CD4-positive, alpha-beta T cell treated with Interleukin-15 for 1 hour (primary cell): ENCODE measurements at regions not wholly inside any gene's neighbourhood (a gene's known extent, or its start where the extent isn't known, plus 50 kb on each side); places are given as distances from the start of the nearest gene placed in this dataset.

Source experiments
- DNase-seq: peaks from one replicate; pipeline ENCODE4 v3.0.0-alpha.2; 2020

- no peak for DNase-seq
These were observed 584.0 kb upstream of the ZNF385D start for GRCh38 chr3:22334996-22335395.

DNA sequence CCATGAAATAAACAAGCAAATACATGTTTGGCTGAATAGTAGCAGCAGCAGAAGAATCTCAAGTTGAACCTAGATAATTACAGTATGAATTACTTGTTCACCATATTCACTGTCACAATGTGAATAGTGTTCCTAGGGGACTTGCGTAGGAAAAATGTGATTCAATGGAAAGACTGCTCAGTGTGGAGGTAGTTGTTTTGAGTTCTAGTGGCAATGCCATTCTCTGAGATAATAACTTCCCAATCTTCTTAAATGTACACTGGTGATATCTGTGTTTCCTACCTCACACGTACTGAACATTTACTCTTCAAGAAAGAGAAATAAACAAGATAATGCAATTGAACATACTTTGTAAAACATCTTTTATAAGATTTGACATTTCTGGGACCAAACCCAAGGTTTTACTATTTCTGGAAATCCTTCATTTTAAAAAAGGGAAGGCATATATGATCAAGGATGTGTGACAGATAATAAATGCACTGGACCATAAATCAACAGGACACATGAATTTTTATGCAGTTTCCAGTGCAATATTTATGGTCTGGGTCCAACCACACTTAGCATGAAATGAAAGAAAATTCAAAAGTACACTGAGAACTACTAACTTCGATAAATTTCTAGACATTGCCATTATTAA is 598.3 kb upstream of the ZNF385D start:
- no peak for DNase-seq

DNA sequence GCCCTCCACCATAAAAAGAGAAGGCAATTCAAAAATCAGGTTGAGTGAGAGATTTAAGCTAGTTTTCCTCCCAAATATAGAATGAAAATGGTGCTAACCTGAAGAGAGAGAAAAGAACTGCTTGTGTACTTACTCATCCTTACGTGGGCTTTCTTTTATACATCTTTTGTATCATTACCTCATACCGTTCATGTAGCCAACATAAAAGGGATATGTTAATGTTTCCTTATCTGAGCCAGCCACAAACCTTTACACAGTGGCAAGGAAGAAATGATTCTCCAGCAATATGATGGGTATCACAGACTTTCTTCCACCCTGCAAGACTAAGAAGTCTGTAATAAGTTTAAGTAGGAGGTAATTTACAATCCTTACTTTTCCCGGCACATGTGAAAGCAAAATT is 600.8 kb upstream of the ZNF385D start:
- no peak for DNase-seq

- DNase-seq: no peak
These were observed 602.1 kb upstream of the ZNF385D start for GRCh38 chr3:22353126-22353525.

GRCh38 chr3:22358334-22358733 is 607.3 kb upstream of the ZNF385D start:
- no peak for DNase-seq

DNA sequence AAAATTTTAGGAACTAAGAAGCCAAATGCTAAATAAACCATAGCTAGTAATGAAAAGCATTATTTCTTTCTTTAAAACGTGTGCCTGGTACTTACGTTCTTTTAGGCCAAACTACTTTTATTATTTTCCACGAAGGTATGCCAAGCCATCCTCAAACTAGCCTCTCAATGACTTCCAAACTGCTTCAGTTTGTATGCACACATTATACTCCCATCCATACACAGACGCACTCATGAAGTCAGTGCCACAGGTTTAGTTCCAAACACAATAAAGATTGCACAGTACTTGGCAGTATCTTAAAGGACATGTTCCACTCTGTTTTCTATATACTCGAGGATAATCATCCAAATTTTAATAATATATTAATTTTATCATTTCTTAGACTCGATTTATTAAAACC is 609.2 kb upstream of the ZNF385D start:
- no peak for DNase-seq

DNA sequence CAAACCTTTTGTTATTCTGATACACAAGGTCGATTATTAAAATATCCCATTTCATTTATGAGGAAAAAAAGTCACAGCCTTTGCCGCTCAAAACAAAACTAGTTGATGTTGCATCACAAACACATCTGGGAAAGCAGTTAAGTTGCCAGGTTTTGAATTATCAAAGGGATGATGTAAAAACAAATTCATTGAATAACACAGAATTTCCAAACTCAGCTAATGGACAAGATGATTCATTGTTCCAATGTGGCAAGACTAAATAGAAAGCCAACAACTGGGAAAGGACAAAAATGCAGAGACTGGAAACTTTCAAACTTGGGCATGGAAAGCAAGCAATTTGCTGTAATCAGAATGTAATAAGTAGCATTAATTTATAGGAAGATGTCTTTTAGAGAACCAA is 610.0 kb upstream of the ZNF385D start:
- DNase-seq: no peak

- no peak for DNase-seq
These were observed 610.5 kb upstream of the ZNF385D start for GRCh38 chr3:22361521-22361920.

- no peak for DNase-seq
These were observed 613.8 kb upstream of the ZNF385D start for GRCh38 chr3:22364851-22365250.

DNA sequence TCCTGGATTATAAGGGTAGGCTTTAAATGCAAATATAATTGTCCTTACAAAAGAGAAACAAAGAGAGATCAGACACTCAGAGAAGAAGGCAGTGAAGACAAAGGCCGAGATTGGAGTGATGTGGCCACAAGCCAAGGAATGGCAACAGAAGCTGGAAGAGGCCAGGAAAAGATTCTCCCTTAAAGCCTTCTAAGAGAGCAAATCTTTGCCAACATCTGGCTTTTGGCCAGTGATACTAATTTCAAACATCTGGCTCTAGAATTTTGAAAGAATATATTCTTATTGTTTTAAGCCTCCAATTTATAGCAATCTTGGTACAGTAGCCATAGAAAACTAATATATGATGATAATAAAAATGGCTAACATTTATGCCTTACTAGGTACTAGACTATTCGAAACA is 615.8 kb upstream of the ZNF385D start:
- no peak for DNase-seq

DNA sequence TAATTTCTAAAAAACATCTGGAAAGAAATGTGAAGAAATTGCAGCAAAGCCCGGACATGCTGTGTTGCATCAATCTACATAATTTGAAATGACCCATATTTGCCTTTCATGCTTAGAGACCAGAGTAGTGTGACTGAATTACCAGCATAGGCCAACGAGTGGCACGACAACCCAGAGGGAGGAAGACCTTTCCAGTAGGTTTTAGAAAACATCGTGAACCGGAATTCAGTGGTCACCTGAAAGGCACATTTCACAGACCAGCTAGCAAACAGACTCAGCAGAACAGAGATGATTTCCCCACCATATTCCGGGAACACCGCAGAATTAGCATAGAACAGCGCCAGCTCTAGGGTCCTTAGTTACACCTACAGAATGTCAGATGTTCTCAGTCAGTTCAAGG is 620.0 kb upstream of the ZNF385D start:
- no peak for DNase-seq

DNA sequence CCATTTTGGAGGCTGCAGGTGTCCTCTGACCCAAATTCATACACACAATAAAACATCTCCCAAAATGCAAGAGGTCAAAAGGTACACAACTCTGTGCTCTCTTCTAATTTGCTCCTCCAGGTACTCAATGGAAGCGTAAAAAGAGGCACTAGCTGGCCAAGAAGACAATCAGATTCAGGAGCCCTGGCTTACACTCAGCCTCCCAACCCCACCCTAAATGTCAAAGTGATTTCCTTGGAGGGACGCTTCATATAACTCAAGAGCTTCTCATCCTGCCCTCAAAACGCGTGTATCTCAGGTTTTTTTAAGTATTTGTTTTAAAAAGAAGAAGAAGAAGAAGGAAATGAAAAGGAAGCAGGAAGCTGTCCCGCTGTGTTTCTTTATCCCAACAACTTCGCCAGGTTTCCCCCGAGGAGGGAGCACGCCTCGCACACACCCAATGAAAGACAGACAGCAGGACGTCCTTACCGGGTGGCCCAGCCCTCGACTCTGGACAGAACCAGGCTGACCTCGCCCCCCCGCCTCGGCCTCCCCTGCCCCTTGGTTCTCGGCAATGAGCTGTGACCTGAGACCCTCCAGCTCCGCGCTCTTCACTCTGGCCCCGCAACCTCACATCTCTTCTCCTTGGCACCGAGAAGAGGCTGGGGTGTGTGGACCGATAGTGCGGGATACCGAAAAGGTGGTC is 620.7 kb upstream of the ZNF385D start:
- DNase-seq: no peak

DNA sequence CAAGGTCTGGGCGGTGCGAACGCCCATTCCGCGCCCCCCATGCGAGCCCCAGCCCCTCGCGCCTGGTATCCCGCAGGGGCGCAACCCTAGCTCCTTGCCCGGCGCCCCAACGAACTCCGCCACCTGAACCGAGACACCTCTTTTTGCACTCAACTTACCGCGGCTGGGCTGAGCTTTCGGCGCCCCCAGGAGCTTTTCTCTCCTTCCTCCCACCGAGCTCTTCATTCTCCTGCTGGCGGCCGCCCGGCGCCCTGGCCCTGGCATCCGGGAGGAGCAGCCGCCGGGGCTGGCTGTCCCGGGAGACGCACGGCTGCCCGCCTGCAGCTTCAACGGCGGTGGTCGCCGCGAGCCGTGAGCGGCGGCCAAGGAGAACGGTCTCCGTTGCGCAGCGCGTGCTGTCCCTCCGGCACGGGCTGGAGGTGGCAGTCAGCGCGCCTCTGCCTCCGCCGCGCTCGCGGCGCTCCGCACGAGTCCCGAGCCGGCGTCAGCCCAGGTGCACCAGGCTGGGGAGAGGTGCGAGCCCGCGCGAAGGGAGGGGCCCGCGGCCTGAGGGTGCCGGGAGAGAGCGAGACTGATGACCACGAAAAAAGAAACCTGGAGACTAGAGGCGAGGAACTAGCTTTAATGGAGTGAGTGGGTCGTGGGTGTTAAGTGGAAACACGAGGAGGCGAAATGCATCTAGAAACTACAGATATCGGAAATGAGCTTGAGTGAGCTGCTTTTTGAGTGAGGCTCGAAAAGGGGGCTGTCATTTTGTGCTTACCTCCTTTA is 621.5 kb upstream of the ZNF385D start:
- DNase-seq: no peak

GRCh38 chr3:22373182-22373581 is 622.2 kb upstream of the ZNF385D start:
- no peak for DNase-seq

GRCh38 chr3:22373827-22374226 is 622.8 kb upstream of the ZNF385D start:
- DNase-seq: no peak

- no peak for DNase-seq
These were observed 626.4 kb upstream of the ZNF385D start for GRCh38 chr3:22377421-22377820.

DNA sequence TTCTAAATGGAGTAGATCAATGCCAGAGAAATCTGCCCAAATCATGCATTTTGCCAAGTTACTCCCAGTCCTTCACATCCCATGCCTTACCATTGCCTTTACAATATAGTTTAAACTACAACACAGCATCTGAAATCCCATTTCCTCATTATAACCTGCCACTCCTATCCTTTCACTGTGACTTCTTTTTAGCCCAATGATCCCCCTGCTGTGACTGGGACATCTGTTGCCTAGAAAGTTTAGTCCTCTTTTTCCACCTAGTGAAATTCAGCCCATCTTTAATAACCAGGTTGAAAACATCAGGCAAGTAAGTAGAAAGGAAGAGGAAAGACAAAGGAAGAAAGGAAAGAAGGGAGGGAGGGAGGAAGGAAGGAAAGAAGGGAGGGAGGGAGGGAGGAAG is 627.9 kb upstream of the ZNF385D start:
- no peak for DNase-seq

DNA sequence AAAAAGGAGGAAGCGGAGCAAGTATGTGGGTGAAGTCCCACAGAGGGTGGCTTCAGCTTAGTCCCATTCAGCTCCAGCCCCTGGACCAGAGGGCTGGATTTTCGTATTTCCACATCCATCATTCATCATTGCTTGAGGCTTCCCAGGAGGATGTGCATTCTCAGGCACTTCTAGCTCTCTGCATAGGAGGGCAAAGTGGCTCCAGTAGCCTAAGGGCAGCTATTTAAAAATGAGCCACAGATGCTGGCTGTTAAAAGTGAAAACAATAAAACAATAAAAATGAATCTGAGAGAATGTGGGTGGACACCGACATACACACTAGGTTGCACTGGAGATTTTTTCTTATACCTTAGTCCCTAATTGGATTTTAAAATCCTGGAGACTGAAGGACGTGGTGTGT is 629.2 kb upstream of the ZNF385D start:
- DNase-seq: no peak

GRCh38 chr3:22381564-22381963 is 630.6 kb upstream of the ZNF385D start:
- peak; percentile 28 for DNase-seq

GRCh38 chr3:22383285-22383684 is 632.3 kb upstream of the ZNF385D start:
- no peak for DNase-seq

DNA sequence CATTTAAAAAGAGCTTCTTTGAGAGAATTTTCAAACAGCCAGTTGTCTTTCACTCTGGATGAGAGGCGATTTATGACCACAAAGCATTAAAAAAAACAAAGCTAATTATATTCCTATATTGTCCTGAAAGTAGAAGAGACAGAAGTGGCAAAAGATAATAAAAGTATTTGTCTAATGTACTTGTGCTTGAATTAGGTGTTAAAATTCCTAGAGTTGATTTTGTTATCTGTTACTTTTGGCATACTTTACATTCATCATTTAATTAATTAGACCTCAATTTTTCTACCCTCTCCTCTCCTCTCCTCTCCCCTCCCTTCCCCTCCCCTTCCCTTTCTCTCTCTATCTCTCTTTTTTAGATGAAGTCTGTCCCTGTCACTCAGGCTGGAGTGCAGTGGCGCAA is 635.1 kb upstream of the ZNF385D start:
- no peak for DNase-seq

GRCh38 chr3:22392286-22392685 is 641.3 kb upstream of the ZNF385D start:
- no peak for DNase-seq

GRCh38 chr3:22392859-22393258 is 641.8 kb upstream of the ZNF385D start:
- DNase-seq: no peak

- no peak for DNase-seq
These were observed 648.6 kb upstream of the ZNF385D start for GRCh38 chr3:22399566-22399965.
